Neural crest cell (in vitro differentiated cells): ENCODE measurements at regions not wholly inside any gene's neighbourhood (a gene's known extent, or its start where the extent isn't known, plus 50 kb on each side); places are given as distances from the start of the nearest gene placed in this dataset.
"Not testable (repeated sequence)": the region's sequence is repeated elsewhere in the genome, so short reads cannot be mapped to it uniquely, and the experiment has no call there.

Experiments
- DNase-seq: peaks from one replicate; pipeline ENCODE4 v3.0.0; 2021; ENCODE audit warnings: low read depth, mixed read lengths, low spot score
- H3K27ac Mint-ChIP-seq: one replicate; pipeline ENCODE4 v1.8.0; 2021; ENCODE audit warnings: mild to moderate bottlenecking, mixed read lengths; ENCODE audit not compliant: unreplicated experiment
- H3K27me3 Mint-ChIP-seq: 2 replicates; pipeline ENCODE4 v1.8.0; 2021; ENCODE audit warnings: low read depth, mild to moderate bottlenecking, mixed read lengths
- H3K36me3 Mint-ChIP-seq: 2 replicates; pipeline ENCODE4 v1.8.0; 2021; ENCODE audit warnings: low read depth, mild to moderate bottlenecking, mixed read lengths
- H3K4me1 Mint-ChIP-seq: 2 replicates; pipeline ENCODE4 v1.8.0; 2021; ENCODE audit warnings: mixed read lengths
- H3K4me3 Mint-ChIP-seq: one replicate; pipeline ENCODE4 v1.8.0; 2021; ENCODE audit warnings: mild to moderate bottlenecking, mixed read lengths
- H3K9me3 Mint-ChIP-seq: 2 replicates; pipeline ENCODE4 v1.8.0; 2021; ENCODE audit warnings: mixed read lengths

DNA sequence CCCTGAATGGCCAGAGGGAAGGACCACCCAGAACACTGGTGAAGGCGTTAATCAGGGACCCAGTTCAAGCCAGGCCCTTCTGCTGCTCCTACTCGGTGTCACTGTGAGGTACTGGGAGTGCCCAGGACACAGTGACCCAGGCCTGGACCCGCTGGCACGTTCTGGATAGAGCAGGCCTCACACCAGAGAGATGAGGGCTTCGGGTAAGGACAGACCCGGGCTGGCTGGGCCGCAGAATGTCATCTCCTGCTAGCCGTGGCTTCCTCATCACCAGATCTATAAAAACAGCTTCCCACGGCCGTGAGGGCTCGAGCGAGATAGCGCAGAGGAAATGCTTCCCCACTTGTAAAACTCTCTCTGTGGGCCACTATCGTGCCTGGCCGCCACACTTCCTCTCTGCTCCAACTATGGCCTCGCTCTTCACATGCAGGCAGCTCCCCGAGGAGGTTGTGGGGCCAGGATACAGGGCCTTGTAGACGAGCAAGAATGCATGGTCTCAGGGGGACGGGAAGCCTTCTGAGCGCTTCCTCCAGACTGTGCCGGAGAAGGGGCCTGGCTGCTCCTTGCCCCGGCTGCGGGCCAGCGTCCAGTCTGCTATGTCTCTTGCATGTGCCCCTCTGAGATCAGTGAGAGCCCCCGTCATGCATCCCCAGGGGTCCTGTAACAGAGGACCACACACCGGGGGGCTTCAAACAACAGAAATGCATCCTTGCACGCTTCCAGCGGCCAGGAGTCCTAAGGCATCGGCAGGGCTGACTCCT lies 161.6 kb upstream of the ZNF469 start:
- H3K27me3 Mint-ChIP-seq, H3K36me3 Mint-ChIP-seq, H3K27ac Mint-ChIP-seq, H3K9me3 Mint-ChIP-seq, DNase-seq, H3K4me3 Mint-ChIP-seq, H3K4me1 Mint-ChIP-seq: not testable (repeated sequence)

DNA sequence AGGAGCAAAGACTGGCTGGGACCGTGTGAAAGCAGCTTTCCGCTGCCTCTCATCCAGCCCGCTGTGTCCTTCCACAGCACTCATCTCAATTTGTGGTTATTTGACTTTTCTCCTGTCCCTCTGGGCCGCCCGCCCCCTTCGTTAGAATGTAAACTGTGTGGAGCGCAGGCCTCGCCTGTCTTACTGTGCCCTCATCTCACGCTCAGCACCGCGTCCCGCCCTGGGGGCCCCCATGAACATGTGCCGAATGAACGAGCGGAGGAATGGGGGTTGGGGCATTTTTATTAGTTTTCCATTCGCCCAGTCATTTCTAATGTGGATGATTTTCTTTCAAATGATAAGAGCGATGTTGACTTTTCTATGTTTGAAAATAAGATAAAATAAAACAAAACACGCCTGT lies 159.1 kb upstream of the ZNF469 start:
- not testable (repeated sequence) for DNase-seq, H3K4me3 Mint-ChIP-seq
- peak overlapping the region; percentile 50 for H3K27ac Mint-ChIP-seq

GRCh38 chr16:88224131-88224898 lies 158.4 kb upstream of the ZNF469 start:
- peak overlapping the region; percentile 50 for H3K27ac Mint-ChIP-seq
- H3K4me3 Mint-ChIP-seq, DNase-seq, H3K36me3 Mint-ChIP-seq, H3K9me3 Mint-ChIP-seq, H3K27me3 Mint-ChIP-seq, H3K4me1 Mint-ChIP-seq: not testable (repeated sequence)

More for the DNA sequence above, 159.1 kb upstream of the ZNF469 start:
- H3K4me1 Mint-ChIP-seq, H3K9me3 Mint-ChIP-seq, H3K36me3 Mint-ChIP-seq, H3K27me3 Mint-ChIP-seq: not testable (repeated sequence)

GRCh38 chr16:88225640-88226230 lies 157.0 kb upstream of the ZNF469 start:
- not testable (repeated sequence) for H3K4me3 Mint-ChIP-seq, H3K4me1 Mint-ChIP-seq, H3K27ac Mint-ChIP-seq, H3K9me3 Mint-ChIP-seq, DNase-seq, H3K36me3 Mint-ChIP-seq, H3K27me3 Mint-ChIP-seq

GRCh38 chr16:88226302-88226701 lies 156.5 kb upstream of the ZNF469 start:
- H3K36me3 Mint-ChIP-seq, H3K4me1 Mint-ChIP-seq, H3K4me3 Mint-ChIP-seq, H3K27ac Mint-ChIP-seq, H3K9me3 Mint-ChIP-seq, H3K27me3 Mint-ChIP-seq, DNase-seq: not testable (repeated sequence)

- not testable (repeated sequence) for H3K36me3 Mint-ChIP-seq, H3K9me3 Mint-ChIP-seq, DNase-seq, H3K4me3 Mint-ChIP-seq, H3K27ac Mint-ChIP-seq, H3K27me3 Mint-ChIP-seq, H3K4me1 Mint-ChIP-seq
Measured at GRCh38 chr16:88227026-88227721, 155.6 kb upstream of the ZNF469 start.

DNA sequence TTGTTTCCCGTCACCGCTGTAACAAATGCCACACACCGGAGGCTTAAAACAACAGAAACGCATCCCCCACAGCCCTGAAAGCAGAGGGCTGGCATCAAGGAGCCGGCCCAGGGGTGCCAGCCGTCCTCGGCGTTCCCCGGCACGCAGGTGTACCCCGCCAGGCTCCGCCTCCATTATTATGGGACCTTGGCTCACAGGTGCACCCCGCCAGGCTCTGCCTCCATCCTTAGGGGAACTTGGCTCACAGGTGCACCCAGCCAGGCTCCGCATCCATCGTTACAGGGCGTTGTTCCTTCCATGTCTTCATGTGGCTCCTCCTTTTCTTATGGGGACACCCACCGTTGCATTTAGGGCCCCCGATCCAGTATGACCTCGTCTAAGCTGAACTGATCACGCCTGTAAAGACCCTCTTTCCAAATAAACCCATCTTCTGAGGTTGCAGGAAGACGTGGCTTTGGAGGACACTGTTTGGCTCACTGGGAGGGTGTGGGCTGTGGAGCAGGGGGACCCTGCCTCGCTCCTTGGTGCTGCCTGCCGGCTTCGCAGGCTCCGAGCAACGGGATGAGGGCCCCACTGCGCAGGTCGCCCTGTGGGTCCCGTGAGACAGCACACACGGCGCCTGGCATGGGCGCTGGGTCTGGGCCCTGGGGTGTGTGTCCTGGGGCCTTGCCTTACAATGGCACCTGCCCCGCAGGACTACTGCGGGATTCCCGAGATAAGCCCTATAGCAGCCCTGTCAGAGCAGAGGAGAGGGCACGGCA lies 154.9 kb upstream of the ZNF469 start:
- H3K4me1 Mint-ChIP-seq, H3K27me3 Mint-ChIP-seq, H3K4me3 Mint-ChIP-seq, DNase-seq, H3K9me3 Mint-ChIP-seq, H3K36me3 Mint-ChIP-seq, H3K27ac Mint-ChIP-seq: not testable (repeated sequence)

GRCh38 chr16:88228751-88229150 lies 154.0 kb upstream of the ZNF469 start:
- not testable (repeated sequence) for H3K4me1 Mint-ChIP-seq, H3K4me3 Mint-ChIP-seq, DNase-seq, H3K9me3 Mint-ChIP-seq, H3K27me3 Mint-ChIP-seq, H3K36me3 Mint-ChIP-seq, H3K27ac Mint-ChIP-seq

GRCh38 chr16:88229710-88230109 lies 153.0 kb upstream of the ZNF469 start:
- not testable (repeated sequence) for H3K4me1 Mint-ChIP-seq, H3K4me3 Mint-ChIP-seq, H3K36me3 Mint-ChIP-seq, DNase-seq, H3K27ac Mint-ChIP-seq, H3K27me3 Mint-ChIP-seq, H3K9me3 Mint-ChIP-seq

- H3K27ac Mint-ChIP-seq, DNase-seq, H3K36me3 Mint-ChIP-seq, H3K27me3 Mint-ChIP-seq, H3K4me3 Mint-ChIP-seq, H3K4me1 Mint-ChIP-seq, H3K9me3 Mint-ChIP-seq: not testable (repeated sequence)
Measured at GRCh38 chr16:88230276-88230966, 152.3 kb upstream of the ZNF469 start.

GRCh38 chr16:88230967-88231615 lies 151.7 kb upstream of the ZNF469 start:
- H3K9me3 Mint-ChIP-seq, H3K27ac Mint-ChIP-seq, DNase-seq, H3K4me3 Mint-ChIP-seq, H3K4me1 Mint-ChIP-seq, H3K36me3 Mint-ChIP-seq, H3K27me3 Mint-ChIP-seq: not testable (repeated sequence)

- not testable (repeated sequence) for H3K4me3 Mint-ChIP-seq, H3K27ac Mint-ChIP-seq, H3K27me3 Mint-ChIP-seq, DNase-seq, H3K36me3 Mint-ChIP-seq, H3K9me3 Mint-ChIP-seq, H3K4me1 Mint-ChIP-seq
Measured at GRCh38 chr16:88231839-88232238, 150.9 kb upstream of the ZNF469 start.
